Skin of body (tissue), 1 donor: ENCODE measurements at regions not wholly inside any gene's neighbourhood (a gene's known extent, or its start where the extent isn't known, plus 50 kb on each side); places are given as distances from the start of the nearest gene placed in this dataset.

Experiments
- DNase-seq: peaks from one replicate; lab custom pipeline; 2025; lab: John Stamatoyannopoulos, UW

- DNase-seq, result no peak
Observed at GRCh38 chrX:131778269-131779218, 234.7 kb downstream of the OR13H1 start.

GRCh38 chrX:131779306-131779705 is 235.4 kb downstream of the OR13H1 start:
- no peak for DNase-seq

- DNase-seq, result no peak
Observed at GRCh38 chrX:131779741-131780140, 235.9 kb downstream of the OR13H1 start.

GRCh38 chrX:131782646-131783045 is 238.8 kb downstream of the OR13H1 start:
- no peak for DNase-seq

- no peak for DNase-seq
Observed at GRCh38 chrX:131783555-131784308, 239.4 kb upstream of the STK26 start.

- DNase-seq, result no peak
Observed at GRCh38 chrX:131789664-131790063, 233.4 kb upstream of the STK26 start.

GRCh38 chrX:131791608-131792355 is 231.3 kb upstream of the STK26 start:
- DNase-seq, result no peak

GRCh38 chrX:131792356-131792749 is 230.7 kb upstream of the STK26 start:
- no peak for DNase-seq

- no peak for DNase-seq
Observed at GRCh38 chrX:131792789-131793462, 230.2 kb upstream of the STK26 start.

GRCh38 chrX:131795442-131796229 is 227.5 kb upstream of the STK26 start:
- DNase-seq, result no peak

- DNase-seq, result no peak
Observed at GRCh38 chrX:131801066-131801465, 222.0 kb upstream of the STK26 start.

GRCh38 chrX:131801911-131802310 is 221.2 kb upstream of the STK26 start:
- DNase-seq, result no peak

GRCh38 chrX:131802836-131803626 is 220.1 kb upstream of the STK26 start:
- no peak for DNase-seq

GRCh38 chrX:131812847-131813825 is 210.0 kb upstream of the STK26 start:
- DNase-seq, result no peak

- peak; percentile 33 for DNase-seq
Observed at GRCh38 chrX:131816551-131817136, 206.5 kb upstream of the STK26 start.

- DNase-seq, result no peak
Observed at GRCh38 chrX:131818297-131818936, 204.7 kb upstream of the STK26 start.

GRCh38 chrX:131821945-131822622 is 201.0 kb upstream of the STK26 start:
- no peak for DNase-seq
